HG02938 (cell line): ENCODE measurements at regions not wholly inside any gene's neighbourhood (a gene's known extent, or its start where the extent isn't known, plus 50 kb on each side); places are given as distances from the start of the nearest gene placed in this dataset.

Source experiments
- ATAC-seq: cut with Tn5 transposase; IDR thresholded peaks from one replicate; pipeline ENCODE4 v1.9.1; 2021; ENCODE audit warnings: mild to moderate bottlenecking, moderate library complexity; ENCODE audit not compliant: unreplicated experiment

- no peak for ATAC-seq
Observed at GRCh38 chr11:23320131-23320530, 459.9 kb upstream of the CCDC179 start.

- peak; percentile 74 for ATAC-seq
Observed at GRCh38 chr11:23335586-23335985, 475.3 kb upstream of the CCDC179 start.

- no peak for ATAC-seq
Observed at GRCh38 chr11:23336961-23337360, 476.7 kb upstream of the CCDC179 start.

- no peak for ATAC-seq
Observed at GRCh38 chr11:23353611-23354010, 493.3 kb upstream of the CCDC179 start.

GRCh38 chr11:23359297-23359696 lies 499.0 kb upstream of the CCDC179 start:
- no peak for ATAC-seq

- no peak for ATAC-seq
Observed at GRCh38 chr11:23364076-23364475, 503.8 kb upstream of the CCDC179 start.

- ATAC-seq: no peak
Observed at GRCh38 chr11:23370580-23371275, 510.5 kb upstream of the CCDC179 start.

- ATAC-seq: no peak
Observed at GRCh38 chr11:23377909-23378308, 517.6 kb upstream of the CCDC179 start.

- ATAC-seq: no peak
Observed at GRCh38 chr11:23391031-23391430, 530.8 kb upstream of the CCDC179 start.

GRCh38 chr11:23398052-23398451 lies 537.8 kb upstream of the CCDC179 start:
- no peak for ATAC-seq

GRCh38 chr11:23399995-23400394 lies 539.7 kb upstream of the CCDC179 start:
- ATAC-seq: no peak

GRCh38 chr11:23403210-23404185 lies 543.2 kb upstream of the CCDC179 start:
- ATAC-seq: no peak

GRCh38 chr11:23404225-23405160 lies 544.2 kb upstream of the CCDC179 start:
- no peak for ATAC-seq

- ATAC-seq: no peak
Observed at GRCh38 chr11:23405350-23405937, 545.2 kb upstream of the CCDC179 start.

GRCh38 chr11:23406131-23406819 lies 546.0 kb upstream of the CCDC179 start:
- no peak for ATAC-seq

GRCh38 chr11:23413057-23413456 lies 552.8 kb upstream of the CCDC179 start:
- no peak for ATAC-seq

GRCh38 chr11:23423104-23423503 lies 562.8 kb upstream of the CCDC179 start:
- ATAC-seq: no peak

GRCh38 chr11:23423656-23424055 lies 563.4 kb upstream of the CCDC179 start:
- ATAC-seq: no peak

GRCh38 chr11:23425381-23425780 lies 565.1 kb upstream of the CCDC179 start:
- no peak for ATAC-seq

- no peak for ATAC-seq
Observed at GRCh38 chr11:23429569-23429968, 569.3 kb upstream of the CCDC179 start.
